Fibroblast of upper back skin (primary cell): ENCODE measurements at regions not wholly inside any gene's neighbourhood (a gene's known extent, or its start where the extent isn't known, plus 50 kb on each side); places are given as distances from the start of the nearest gene placed in this dataset.

ENCODE experiments used
- DNase-seq: peaks from one replicate; pipeline ENCODE4 v3.0.0-alpha.2; 2013

- no peak for DNase-seq
Observed at GRCh38 chr2:196318517-196319377, 147.4 kb upstream of the STK17B start.

- peak; percentile 77 for DNase-seq
Observed at GRCh38 chr2:196322973-196323810, 151.8 kb upstream of the STK17B start.

- DNase-seq = peak; percentile 68
Observed at GRCh38 chr2:196324211-196324610, 152.8 kb upstream of the STK17B start.

GRCh38 chr2:196328088-196328680 lies 156.8 kb upstream of the STK17B start:
- no peak for DNase-seq

- no peak for DNase-seq
Observed at GRCh38 chr2:196329959-196330358, 158.6 kb upstream of the STK17B start.

GRCh38 chr2:196330645-196331044 lies 159.3 kb upstream of the STK17B start:
- DNase-seq = no peak

- DNase-seq = peak; percentile 76
Observed at GRCh38 chr2:196331143-196331542, 159.8 kb upstream of the STK17B start.

GRCh38 chr2:196331851-196332250 lies 160.5 kb upstream of the STK17B start:
- DNase-seq = peak; percentile 55

- no peak for DNase-seq
Observed at GRCh38 chr2:196333397-196333796, 162.0 kb upstream of the STK17B start.

- DNase-seq = no peak
Observed at GRCh38 chr2:196334710-196335109, 163.3 kb upstream of the STK17B start.

GRCh38 chr2:196335221-196335634 lies 163.8 kb upstream of the STK17B start:
- DNase-seq = peak; percentile 90

GRCh38 chr2:196336207-196336606 lies 164.8 kb upstream of the STK17B start:
- DNase-seq = peak; percentile 52

- no peak for DNase-seq
Observed at GRCh38 chr2:196336715-196337114, 165.3 kb upstream of the STK17B start.

GRCh38 chr2:196337208-196337953 lies 166.0 kb upstream of the STK17B start:
- peak; percentile 56 for DNase-seq

GRCh38 chr2:196338440-196338839 lies 167.1 kb upstream of the STK17B start:
- DNase-seq = peak; percentile 54

- no peak for DNase-seq
Observed at GRCh38 chr2:196341277-196341841, 170.0 kb upstream of the STK17B start.

- DNase-seq = no peak
Observed at GRCh38 chr2:196344397-196344796, 173.0 kb upstream of the STK17B start.

- no peak for DNase-seq
Observed at GRCh38 chr2:196353717-196354116, 182.3 kb upstream of the STK17B start.

GRCh38 chr2:196354186-196354585 lies 182.8 kb upstream of the STK17B start:
- no peak for DNase-seq

GRCh38 chr2:196356332-196356731 lies 185.0 kb upstream of the STK17B start:
- DNase-seq = no peak

- no peak for DNase-seq
Observed at GRCh38 chr2:196360650-196361049, 189.3 kb upstream of the STK17B start.

- peak; percentile 57 for DNase-seq
Observed at GRCh38 chr2:196361606-196362326, 190.4 kb upstream of the STK17B start.
